NT2/D1 (cell line): ENCODE measurements at regions not wholly inside any gene's neighbourhood (a gene's known extent, or its start where the extent isn't known, plus 50 kb on each side); places are given as distances from the start of the nearest gene placed in this dataset.

Source experiments
- DNase-seq: peaks from one replicate; pipeline ENCODE4 v3.0.0-alpha.2; 2011; ENCODE audit warnings: low read depth, low spot score
- H3K27me3 ChIP-seq: 2 replicates; pipeline ENCODE4 v1.6.0; 2011; ENCODE audit warnings: mild to moderate bottlenecking; ENCODE audit not compliant: insufficient read length, insufficient read depth
- H3K36me3 ChIP-seq: 2 replicates; pipeline ENCODE4 v1.6.1; 2011; ENCODE audit warnings: mild to moderate bottlenecking, low read length, mixed read lengths; ENCODE audit not compliant: insufficient read depth, insufficient read length
- H3K4me1 ChIP-seq: 2 replicates; pipeline ENCODE4 v1.5.1; 2011; ENCODE audit not compliant: insufficient read depth, insufficient read length
- H3K4me3 ChIP-seq: 2 replicates; pipeline ENCODE4 v1.5.1; 2011; ENCODE audit warnings: low read depth; ENCODE audit not compliant: insufficient read length
- H3K9ac ChIP-seq: 2 replicates; pipeline ENCODE4 v1.6.0; 2011; ENCODE audit warnings: low read depth; ENCODE audit not compliant: insufficient read length
- H3K9me3 ChIP-seq: 2 replicates; pipeline ENCODE4 v1.5.1; 2011; ENCODE audit warnings: mild to moderate bottlenecking, low read length; ENCODE audit not compliant: insufficient read depth
- SUZ12 ChIP-seq: IDR thresholded peaks from 2 replicates; pipeline ENCODE4 v1.6.1; 2011; ENCODE audit not compliant: insufficient read length, insufficient read depth; ENCODE audit errors: extremely low read depth
- YY1 ChIP-seq: IDR thresholded peaks from 2 replicates; pipeline ENCODE4 v1.6.1; 2011; ENCODE audit not compliant: insufficient read length, insufficient read depth
- ZNF274 ChIP-seq: IDR thresholded peaks from 2 replicates; pipeline ENCODE4 v1.6.1; 2011; ENCODE audit warnings: mild to moderate bottlenecking, low read depth, low read length

- no peaks in the 10 kb centered on the region for H3K36me3 ChIP-seq
Measured at GRCh38 chr10:62724465-62724864, 80.1 kb upstream of the ADO start.

GRCh38 chr10:62726142-62726541 is 78.4 kb upstream of the ADO start:
- no peaks in the 10 kb centered on the region for H3K27me3 ChIP-seq
- H3K9me3 ChIP-seq, result no peaks in the 10 kb centered on the region
- H3K4me3 ChIP-seq, result no peak overlapping the region
- no peaks in the 10 kb centered on the region for H3K36me3 ChIP-seq
- TF ChIP-seq SUZ12, result no peak
- TF ChIP-seq ZNF274, result no peak
- no peak for TF ChIP-seq YY1
- H3K9ac ChIP-seq, result no peak overlapping the region
- no peaks in the 10 kb centered on the region for H3K4me1 ChIP-seq
- DNase-seq, result no peak

More at GRCh38 chr10:62724465-62724864, 80.1 kb upstream of the ADO start:
- no peaks in the 10 kb centered on the region for H3K27me3 ChIP-seq
- H3K4me3 ChIP-seq, result no peak overlapping the region
- no peaks in the 10 kb centered on the region for H3K4me1 ChIP-seq
- no peak overlapping the region for H3K9ac ChIP-seq
- no peak for DNase-seq
- H3K9me3 ChIP-seq, result no peaks in the 10 kb centered on the region
- TF ChIP-seq ZNF274, result no peak
- TF ChIP-seq SUZ12, result no peak
- TF ChIP-seq YY1, result no peak

GRCh38 chr10:62726638-62727037 is 77.9 kb upstream of the ADO start:
- no peaks in the 10 kb centered on the region for H3K9me3 ChIP-seq
- H3K36me3 ChIP-seq, result no peaks in the 10 kb centered on the region
- H3K27me3 ChIP-seq, result no peaks in the 10 kb centered on the region
- no peak overlapping the region for H3K9ac ChIP-seq
- no peak for DNase-seq
- H3K4me1 ChIP-seq, result no peaks in the 10 kb centered on the region
- no peak overlapping the region for H3K4me3 ChIP-seq
- TF ChIP-seq ZNF274 (no peak), YY1 (no peak), SUZ12 (no peak)

- no peaks in the 10 kb centered on the region for H3K9me3 ChIP-seq
- TF ChIP-seq YY1 (no peak), SUZ12 (no peak), ZNF274 (no peak)
- no peak overlapping the region for H3K4me3 ChIP-seq
- H3K36me3 ChIP-seq, result no peaks in the 10 kb centered on the region
- no peak overlapping the region for H3K9ac ChIP-seq
- no peak for DNase-seq
- H3K4me1 ChIP-seq, result no peaks in the 10 kb centered on the region
- no peaks in the 10 kb centered on the region for H3K27me3 ChIP-seq
Measured at GRCh38 chr10:62727934-62728333, 76.6 kb upstream of the ADO start.

- no peak overlapping the region for H3K4me3 ChIP-seq
- no peak for DNase-seq
- H3K4me1 ChIP-seq, result no peaks in the 10 kb centered on the region
- H3K9ac ChIP-seq, result no peak overlapping the region
- H3K36me3 ChIP-seq, result no peaks in the 10 kb centered on the region
- TF ChIP-seq ZNF274 (no peak), YY1 (no peak), SUZ12 (no peak)
- H3K9me3 ChIP-seq, result no peaks in the 10 kb centered on the region
- H3K27me3 ChIP-seq, result no peaks in the 10 kb centered on the region
Measured at GRCh38 chr10:62728479-62728878, 76.0 kb upstream of the ADO start.

GRCh38 chr10:62732841-62733653 is 71.5 kb upstream of the ADO start:
- Histone ChIP-seq H3K4me3 (no peak overlapping the region), H3K27me3 (no peaks in the 10 kb centered on the region), H3K36me3 (no peaks in the 10 kb centered on the region), H3K9me3 (no peaks in the 10 kb centered on the region), H3K9ac (no peak overlapping the region), H3K4me1 (peaks cover 2% of the 10 kb centered on the region)
- no peak for DNase-seq
- TF ChIP-seq SUZ12 (no peak), YY1 (no peak), ZNF274 (no peak)

- TF ChIP-seq SUZ12, result no peak
- TF ChIP-seq YY1, result no peak
- TF ChIP-seq ZNF274, result no peak
- no peaks in the 10 kb centered on the region for H3K36me3 ChIP-seq
- H3K4me3 ChIP-seq, result no peak overlapping the region
- DNase-seq, result no peak
- no peaks in the 10 kb centered on the region for H3K27me3 ChIP-seq
- H3K9me3 ChIP-seq, result no peaks in the 10 kb centered on the region
- H3K9ac ChIP-seq, result no peak overlapping the region
- peaks cover 2% of the 10 kb centered on the region for H3K4me1 ChIP-seq
Measured at GRCh38 chr10:62733654-62734293, 70.7 kb upstream of the ADO start.
